HG03460 (cell line): ENCODE measurements at regions not wholly inside any gene's neighbourhood (a gene's known extent, or its start where the extent isn't known, plus 50 kb on each side); places are given as distances from the start of the nearest gene placed in this dataset.

Experiments used
- ATAC-seq: cut with Tn5 transposase; IDR thresholded peaks from one replicate; pipeline ENCODE4 v1.9.1; 2021; ENCODE audit not compliant: unreplicated experiment

DNA sequence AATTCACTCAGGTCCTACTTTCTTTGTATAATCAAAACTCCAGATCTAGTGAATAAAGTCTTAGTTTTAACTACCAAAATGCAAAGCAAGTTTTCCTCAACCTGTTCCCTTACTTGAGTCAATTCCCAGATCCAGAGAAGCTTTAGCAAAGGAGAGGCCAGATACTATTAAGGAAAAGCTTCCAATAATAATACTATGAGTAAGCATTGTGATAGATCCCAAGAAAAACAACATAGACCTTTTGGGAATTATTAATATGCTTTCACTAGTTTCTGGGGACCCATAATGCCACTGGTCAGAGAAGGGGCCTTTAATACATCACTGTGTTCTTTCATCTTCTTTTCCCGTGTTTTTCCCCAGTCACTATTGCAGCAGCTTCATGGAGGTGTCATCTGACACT lies 339.9 kb upstream of the CDIN1 start:
- no peak for ATAC-seq

DNA sequence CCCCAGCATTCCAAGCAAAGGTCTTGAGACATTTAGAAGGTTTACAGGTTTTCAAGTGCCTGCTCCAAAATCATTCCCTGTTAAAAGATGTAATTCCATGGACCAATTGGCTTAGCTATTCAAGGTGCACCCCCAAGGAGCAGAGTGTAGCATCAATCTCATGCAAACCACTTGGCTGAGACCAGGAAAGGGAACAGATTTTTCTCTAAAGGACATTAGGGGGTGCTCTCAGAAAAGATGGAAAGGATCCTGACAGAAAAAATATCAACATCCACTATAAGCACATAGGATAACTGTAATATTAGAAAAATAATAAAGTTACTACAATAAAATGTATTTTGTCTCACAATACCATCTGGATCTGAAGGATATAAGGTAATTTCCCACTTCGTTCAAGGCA lies 328.0 kb upstream of the CDIN1 start:
- no peak for ATAC-seq

DNA sequence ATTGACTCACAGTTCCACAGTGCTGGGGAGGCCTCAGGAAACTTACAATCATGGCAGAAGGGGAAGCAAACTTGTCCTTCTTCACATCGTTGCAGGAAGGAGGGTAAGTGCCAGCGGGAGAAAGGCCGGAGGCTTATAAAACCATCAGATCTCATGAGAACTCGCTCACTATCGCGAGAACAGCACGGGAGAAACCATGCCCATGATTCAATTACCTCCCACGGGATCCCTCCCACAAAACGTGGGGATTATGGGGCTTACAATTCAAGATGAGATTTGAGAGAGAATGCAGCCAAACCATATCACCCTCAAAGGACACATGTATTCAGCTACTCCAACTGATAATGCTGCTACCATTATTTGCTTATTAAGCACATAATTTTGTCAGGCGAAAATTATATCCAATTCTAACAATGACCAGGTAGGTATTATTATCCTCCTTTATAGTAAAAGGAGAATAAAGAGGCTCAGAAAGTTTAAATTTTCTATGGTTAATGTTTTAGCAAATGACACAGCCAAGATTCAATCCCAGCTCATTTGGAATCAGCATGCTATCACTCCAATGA lies 327.2 kb upstream of the CDIN1 start:
- ATAC-seq: no peak

DNA sequence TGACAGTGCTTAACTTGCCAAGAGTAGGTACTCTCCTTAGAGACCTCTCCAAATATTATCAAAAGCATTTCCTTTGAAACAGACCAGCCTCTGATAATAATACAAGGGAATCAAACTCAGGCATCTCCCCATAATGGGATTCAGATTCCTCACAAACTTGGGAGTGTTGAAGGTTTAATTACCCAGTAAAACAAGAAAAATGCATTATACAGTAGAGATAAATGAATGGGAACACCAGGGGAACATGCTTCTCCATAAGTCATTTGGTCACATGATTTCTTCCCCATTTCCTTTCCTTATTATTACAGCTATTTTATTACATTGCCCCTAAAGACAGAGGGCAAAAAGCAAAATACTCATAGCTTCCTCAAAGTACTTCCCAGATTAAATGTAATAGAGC lies 325.0 kb upstream of the CDIN1 start:
- no peak for ATAC-seq

DNA sequence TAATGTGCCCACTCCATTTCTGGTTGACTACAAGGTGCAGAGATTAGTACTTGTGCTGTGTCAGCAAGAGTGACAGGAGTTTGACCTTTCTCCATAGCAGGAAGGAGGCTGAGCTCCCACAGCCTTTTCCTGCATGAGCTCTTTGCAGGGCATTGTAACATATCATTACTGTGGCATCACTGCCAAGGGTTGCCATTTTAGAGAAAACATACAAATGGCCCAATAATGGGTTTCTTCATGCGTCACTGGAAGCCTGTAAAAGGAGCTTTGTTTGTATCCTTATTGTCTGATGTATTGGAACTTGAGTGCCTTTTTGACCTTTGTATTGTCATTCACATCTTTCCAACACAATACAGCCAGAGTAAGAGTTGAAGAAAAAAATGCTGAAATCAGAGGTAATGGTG lies 323.0 kb upstream of the CDIN1 start:
- no peak for ATAC-seq

DNA sequence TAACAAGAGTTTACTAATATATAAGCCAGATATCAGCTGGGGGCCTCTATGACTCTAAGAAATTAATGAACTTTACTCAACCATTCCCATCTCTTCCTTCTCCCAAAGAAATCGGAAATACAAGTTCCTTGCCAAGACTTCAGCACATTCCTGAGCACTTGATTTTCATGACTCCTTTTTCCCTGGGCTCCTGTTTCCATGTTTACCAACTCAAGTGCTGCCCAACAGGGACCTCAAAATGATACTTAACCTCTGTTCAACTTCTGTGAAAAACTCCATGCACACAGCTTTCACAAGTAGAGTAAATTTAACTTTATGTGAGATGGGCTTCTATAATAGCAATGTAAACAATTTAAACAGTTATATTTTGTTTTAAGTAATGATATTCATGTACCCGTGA lies 315.8 kb upstream of the CDIN1 start:
- ATAC-seq: no peak

DNA sequence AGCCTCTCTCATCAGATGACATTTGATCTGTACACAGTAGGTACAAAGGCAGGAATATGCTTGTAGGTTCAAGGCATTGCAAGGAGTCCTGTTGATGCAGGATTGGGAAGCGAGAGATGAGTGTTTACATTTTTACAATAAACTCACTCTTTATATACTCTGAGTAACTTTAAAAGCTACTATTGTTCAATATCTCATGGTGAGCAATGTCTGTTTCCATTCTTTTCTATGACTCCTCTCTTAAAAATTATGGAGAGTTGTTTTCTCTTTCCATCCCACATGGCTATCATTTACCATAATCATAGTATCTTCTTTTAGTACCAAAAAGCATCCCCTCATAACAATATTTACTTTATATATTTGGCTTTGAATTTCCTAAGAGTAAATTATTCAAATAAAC lies 314.0 kb upstream of the CDIN1 start:
- no peak for ATAC-seq

DNA sequence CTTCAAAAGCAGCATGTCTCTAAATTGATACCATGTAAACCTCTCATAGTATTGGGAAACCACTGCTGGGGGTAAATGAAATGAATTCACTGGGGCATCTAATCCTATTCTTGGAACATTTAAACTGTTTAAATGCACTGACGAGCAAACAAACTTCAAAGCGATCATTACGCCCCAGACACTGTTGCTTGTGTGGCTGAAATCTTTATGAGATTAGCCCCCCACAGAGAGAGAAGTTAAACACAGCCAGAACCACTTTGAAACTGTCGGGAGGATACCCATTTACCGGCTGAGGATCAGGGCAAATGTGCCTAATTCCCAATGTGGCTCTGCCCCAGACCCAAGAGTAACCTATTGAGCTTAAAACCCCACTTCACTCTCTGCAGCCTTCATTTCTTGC lies 308.4 kb upstream of the CDIN1 start:
- no peak for ATAC-seq

DNA sequence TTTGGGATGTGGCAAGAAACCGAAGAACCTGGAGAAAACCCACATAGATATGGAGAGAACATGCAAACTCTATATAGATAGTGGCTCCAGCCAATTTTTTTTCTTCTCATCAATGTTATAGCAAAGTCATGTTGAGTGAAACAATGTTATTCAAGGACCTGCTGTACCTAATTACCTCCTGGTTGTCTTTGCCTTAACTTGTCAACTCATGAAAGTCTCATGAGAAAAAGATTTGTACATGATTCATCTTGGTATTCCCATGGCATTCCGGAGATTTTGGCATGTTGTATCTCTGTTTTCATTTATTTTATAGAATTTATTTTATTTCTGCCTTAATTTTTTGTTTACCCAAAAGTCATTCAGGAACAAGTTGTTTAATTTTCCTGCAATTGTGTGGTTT lies 303.8 kb upstream of the CDIN1 start:
- ATAC-seq: no peak

DNA sequence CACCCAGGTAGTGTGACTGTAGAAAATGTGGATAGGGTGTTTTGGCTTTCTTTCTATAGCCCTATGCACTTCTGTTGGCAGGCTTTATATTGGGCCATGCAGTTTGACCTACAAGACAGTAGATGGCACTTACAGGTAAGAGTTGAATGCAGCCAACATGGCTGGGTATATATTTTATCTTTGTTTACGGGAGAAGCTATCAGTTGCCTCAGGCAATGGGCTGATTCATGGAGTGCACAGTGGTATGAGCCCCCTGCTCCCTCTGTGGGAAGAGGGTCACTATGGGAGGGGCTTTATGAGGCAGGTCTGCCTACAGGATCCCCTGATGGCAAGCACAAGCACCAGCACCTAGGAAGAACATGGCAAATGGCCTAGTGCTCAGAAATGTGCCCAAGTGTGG lies 301.2 kb upstream of the CDIN1 start:
- no peak for ATAC-seq

DNA sequence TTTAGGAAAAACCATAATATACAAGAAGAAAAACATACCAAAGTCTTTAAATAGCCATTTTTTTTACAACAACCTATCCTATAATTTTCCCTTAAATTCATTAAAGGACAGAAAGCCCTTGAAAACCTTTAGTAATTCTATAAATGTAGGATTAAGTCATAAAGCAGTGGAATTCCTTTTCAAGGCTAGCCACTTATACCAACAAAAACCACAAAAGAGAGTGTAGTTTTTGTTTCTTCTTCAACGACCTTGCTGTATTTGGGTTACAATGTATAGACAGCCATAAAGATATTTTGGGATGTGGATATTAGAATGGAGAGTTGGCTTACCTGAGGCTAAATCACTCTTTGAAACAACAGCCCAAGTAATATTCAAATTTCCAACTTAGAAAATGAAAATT lies 296.6 kb upstream of the CDIN1 start:
- ATAC-seq: no peak

DNA sequence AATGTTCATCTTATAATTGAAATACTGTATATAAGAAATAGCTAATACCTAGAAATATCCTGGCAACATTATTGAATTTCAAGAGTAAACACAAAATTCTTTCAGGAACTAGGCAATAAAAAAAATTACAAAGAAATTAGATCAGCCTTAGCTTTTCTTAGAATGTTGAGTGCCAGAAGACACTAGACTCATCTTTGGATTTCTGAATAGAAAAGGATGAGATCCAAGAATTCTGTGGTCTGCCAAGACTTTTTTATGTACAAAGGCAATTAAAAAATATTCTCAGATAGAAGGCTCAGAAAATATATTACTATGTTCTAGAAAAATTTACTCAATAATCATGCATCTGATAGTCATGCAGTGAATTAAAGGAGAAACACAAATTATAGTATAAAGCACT lies 294.5 kb upstream of the CDIN1 start:
- no peak for ATAC-seq

DNA sequence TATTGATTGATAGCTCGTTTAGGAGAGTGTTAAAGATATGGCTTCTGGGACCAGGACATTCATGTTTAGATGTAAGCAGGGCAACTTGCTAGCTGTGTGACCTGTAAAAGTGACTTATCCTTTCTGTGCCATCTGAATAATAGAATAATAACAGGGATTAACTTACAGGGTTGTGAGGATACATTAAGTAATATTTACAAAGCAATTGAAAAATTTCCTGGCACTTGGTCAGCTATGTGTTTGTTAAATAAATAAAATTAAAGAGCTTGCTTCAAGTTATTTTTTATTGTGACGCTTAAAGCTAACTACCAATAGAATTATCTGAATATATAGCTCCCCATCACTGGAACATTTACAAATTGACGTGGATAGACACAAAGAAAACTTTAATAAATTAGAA lies 287.9 kb upstream of the CDIN1 start:
- ATAC-seq: no peak

DNA sequence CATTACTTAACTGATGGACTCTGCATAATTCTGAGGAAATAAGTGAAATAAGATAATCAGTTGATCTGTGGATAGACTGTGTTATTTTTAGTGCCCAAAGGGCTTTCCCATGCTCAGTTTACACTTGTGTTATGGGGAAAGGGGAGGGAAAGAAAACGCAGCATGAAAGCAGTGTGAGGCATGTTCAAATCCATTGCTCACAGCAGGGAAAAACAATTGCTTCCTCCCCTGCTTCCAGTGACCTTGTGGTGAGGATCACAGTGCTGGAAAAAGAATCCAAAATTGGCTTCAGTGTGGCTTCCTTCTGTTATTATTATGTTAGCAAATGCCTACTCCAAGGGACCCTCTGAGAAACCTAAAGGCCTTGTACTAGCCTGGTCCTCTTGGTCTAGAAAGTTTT lies 285.1 kb upstream of the CDIN1 start:
- no peak for ATAC-seq

DNA sequence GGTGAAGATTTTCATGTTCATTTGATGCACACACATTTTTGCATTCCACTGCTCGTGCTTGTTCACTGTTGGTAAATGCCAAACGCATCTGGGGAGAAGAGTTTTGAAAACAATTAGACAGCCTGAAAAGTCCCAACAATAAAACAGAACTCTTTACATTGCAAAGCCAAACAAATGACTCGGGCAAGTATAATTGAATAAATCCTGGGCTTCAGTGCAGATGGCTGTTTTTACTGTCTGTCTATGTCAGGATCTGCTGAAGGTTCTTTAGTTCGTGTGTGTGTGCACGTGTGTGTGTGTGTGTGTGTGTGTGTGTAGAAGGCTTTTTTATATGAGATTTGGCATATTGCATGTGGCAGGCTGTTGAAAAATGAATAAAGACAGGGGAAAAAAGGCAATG lies 277.5 kb upstream of the CDIN1 start:
- ATAC-seq: no peak

DNA sequence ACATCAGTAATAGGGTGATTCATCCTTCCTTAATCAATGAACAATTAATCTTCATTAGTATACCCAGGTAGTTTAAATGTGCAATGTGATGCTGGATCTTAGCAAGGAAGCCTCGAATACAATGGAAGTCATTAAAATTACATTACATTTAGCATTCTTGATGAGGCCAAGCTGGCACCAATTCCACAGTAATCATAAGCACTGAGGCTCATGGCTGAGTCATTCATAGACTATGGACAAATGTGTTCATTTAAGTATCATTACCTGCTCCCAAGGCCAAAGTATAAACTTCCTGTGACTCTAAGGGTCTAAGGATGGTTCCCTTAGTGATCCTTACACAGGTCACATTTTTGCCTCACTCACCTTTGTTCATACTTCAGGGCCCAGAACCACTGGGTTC lies 266.4 kb upstream of the CDIN1 start:
- ATAC-seq: no peak

DNA sequence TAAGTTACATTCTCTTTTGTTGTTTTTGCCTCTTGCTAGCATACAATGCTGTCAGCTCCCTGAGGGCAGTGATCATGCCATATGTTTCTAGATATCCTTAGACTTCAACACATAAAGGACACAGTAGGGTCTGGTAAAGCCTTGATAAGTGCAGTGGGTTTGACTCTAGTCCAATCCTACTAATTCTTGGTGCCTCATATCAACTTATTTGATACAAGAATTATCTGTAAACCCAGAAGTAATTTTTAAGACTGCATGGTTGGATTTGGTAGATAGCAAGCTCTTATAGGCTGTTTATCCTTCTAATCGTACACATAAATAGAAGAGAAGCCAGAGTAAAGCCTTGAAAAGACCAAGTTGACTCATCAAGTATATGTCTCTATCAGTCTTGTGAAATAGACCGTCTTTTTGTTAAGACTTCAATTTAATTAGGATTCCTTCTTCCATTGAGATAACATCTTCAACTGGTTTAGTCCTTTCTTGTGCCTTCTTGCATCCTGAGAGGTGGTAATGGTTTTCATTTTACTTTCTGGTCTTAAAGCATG lies 265.6 kb upstream of the CDIN1 start:
- ATAC-seq: no peak

DNA sequence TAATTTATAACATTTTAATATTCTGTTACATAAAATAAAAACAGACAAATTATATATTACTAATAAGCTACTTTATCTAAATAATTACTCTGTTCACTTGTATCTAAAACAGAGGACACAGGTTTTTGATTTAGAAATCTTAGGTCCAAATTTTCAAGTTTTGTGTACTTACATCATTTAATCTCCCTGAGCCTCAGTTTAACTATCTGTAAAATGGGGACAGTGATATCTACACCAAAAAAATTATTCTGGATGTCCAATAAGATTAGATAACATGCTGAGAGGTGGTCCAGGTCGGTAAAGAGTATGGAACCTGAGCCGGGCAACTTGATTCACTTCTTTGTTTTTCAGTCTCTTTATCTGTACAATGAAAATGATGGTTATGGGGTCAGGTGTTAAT lies 263.8 kb upstream of the CDIN1 start:
- ATAC-seq: no peak

DNA sequence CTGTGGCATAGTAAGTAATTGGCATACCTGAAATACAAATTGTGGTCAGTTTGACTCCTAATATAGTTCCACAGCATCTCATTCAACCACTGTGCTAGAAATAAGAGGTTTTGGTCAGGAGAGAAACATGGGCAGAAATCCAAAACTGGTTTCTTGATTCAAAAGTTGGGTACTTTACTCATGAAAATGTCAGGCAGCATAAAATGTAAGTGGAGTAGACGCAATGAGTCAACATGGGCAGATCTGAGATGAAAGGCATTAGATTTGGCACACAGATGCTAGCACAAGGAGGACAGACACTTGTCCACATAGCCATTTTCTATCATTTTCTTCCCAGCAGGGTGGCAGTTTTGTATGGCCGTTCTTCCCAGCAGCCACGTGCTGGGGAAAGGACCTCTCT lies 255.8 kb upstream of the CDIN1 start:
- no peak for ATAC-seq

DNA sequence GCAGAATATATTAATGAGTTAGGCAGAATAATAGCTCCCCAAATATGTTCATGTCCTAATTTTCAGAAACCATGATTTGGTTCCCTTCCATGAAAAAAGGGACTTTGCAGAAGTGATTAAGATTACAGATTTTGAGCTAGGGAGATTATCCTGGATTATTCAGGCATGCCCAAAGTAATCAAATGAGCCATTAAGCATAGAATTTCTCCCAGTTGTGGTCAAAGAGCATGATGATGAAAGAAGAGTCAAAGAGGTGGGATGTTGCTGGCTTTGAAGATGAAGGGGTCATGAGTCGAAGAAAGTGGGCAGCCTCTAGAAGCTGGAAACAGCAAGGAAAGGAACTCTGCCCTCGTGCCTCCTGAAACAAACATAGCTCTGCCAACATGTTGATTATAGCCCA lies 254.2 kb upstream of the CDIN1 start:
- ATAC-seq: no peak

DNA sequence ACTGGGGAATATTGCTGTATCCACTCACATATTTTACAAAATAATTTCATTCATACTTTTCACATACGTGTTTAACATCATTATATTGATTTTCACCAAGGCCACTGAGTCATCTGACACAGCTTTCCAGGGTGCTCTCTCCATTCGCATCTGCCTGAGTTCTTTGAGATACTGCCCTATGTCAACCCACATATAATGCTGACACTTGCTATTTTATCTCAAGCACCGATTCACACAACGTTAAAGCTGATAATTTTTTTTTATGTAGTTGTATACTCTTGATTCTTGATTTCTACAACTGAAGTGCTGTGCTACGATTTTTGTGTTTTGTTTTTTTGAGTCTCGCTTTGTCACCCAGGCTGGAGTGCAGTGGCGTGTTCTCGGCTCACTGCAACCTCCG lies 249.8 kb upstream of the CDIN1 start:
- no peak for ATAC-seq

DNA sequence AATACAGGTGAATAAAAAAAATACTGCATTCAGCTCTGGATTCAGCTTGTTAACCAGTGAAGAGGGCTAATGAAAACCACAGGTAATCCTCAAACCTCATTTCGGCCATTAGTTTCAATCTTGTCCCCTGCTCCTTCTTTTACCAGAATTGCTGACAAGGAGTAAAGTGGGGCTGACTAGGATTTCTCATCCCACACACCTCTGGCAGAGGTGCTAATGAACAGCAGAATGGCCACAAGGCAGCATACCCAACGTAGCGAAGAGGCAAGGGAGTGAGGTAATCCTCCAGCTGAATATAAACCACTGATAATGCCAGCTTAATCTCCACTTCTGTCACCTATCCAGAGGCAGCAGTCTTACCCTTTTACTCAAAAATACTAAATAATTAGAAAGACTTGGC lies 248.8 kb upstream of the CDIN1 start:
- no peak for ATAC-seq

DNA sequence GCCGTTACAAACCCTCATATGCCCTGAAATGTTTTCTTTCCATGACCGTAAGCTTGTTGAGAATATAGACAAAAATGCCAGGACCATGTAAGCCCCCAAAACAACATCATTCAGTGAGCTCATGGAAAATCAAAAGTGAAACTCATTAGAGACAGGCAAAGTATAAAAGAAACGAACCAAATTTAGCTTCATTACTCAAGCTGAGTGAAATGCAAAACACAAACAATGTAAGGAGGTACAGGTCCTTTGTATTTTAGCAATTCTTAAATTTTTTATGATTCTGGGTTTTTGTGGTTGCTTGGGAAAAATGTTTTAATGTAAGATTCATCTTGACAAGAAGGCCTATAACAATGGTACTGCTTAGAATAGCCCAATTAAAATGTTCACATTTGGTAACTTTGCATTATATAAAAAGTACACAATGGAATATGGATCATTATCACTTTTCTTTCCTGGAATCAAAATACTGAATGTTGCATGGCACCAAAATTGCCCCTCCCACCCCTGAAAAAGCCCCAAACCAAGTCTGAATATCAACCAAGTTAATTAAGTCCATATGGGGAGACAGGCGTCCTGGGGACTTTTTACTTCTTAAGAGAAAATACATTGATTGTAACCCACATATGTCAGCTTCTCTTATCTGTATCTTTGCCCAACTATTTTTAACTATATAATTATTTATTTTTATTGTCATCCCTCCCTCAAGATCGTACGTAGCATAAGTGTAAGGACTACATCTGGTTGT lies 247.7 kb upstream of the CDIN1 start:
- ATAC-seq: no peak
